H1 (cell line): ENCODE measurements at regions not wholly inside any gene's neighbourhood (a gene's known extent, or its start where the extent isn't known, plus 50 kb on each side); places are given as distances from the start of the nearest gene placed in this dataset.

ENCODE experiments used
- CTCF ChIA-PET: fragments of 300-600 bp; sonication (Branson Sonifier 250); formaldehyde crosslinking; loops from one replicate; lab custom pipeline; 2021; ENCODE audit not compliant: partially characterized antibody; lab: Charles Lee
- POLR2A ChIA-PET: fragments of 300-600 bp; sonication (Branson Sonifier 250); formaldehyde crosslinking; loops from one replicate; lab custom pipeline; 2021; ENCODE audit warnings: inconsistent platforms; ENCODE audit not compliant: partially characterized antibody; lab: Charles Lee
- DNase-seq, 2 experiments: peaks; one replicate each; pipeline versions ENCODE4 v3.0.0 to v3.0.0-alpha.2; 2010 to 2022; ENCODE audit warnings: low spot score in 2 of 2, low read depth in 1 of 2, mixed read lengths in 1 of 2
- FAIRE-seq: peaks from 2 replicates; lab custom pipeline; 2011; peaks lifted over from hg19 to GRCh38; lab: Jason Lieb, UNC
- H2AFZ ChIP-seq: 2 replicates; pipeline ENCODE4 v1.8.1; 2012; ENCODE audit warnings: low read length, inconsistent platforms
- H2AK5ac ChIP-seq: 2 replicates; pipeline ENCODE4 v1.6.1; 2013; ENCODE audit warnings: low read depth, low read length
- H2BK120ac ChIP-seq: replicated peaks from 2 replicates; pipeline ENCODE3; 2013; ENCODE audit warnings: low read depth, low read length, inconsistent platforms
- H2BK12ac ChIP-seq: 2 replicates; pipeline ENCODE4 v1.6.1; 2013; ENCODE audit warnings: low read depth, low read length
- H2BK15ac ChIP-seq: 2 replicates; pipeline ENCODE4 v1.6.1; 2013; ENCODE audit warnings: low read length
- H2BK20ac ChIP-seq: 2 replicates; pipeline ENCODE4 v1.6.1; 2013; ENCODE audit warnings: low read length
- H2BK5ac ChIP-seq: 2 replicates; pipeline ENCODE4 v1.6.1; 2013; ENCODE audit warnings: low read depth, low read length
- H3K14ac ChIP-seq: 2 replicates; pipeline ENCODE4 v1.6.1; 2013; ENCODE audit warnings: inconsistent platforms; ENCODE audit not compliant: insufficient read length
- H3K18ac ChIP-seq: 2 replicates; pipeline ENCODE4 v1.6.1; 2013; ENCODE audit warnings: low read length; ENCODE audit errors: extremely low read depth
- H3K23ac ChIP-seq: 2 replicates; pipeline ENCODE4 v1.6.1; 2013; ENCODE audit warnings: inconsistent platforms; ENCODE audit not compliant: insufficient read length
- H3K23me2 ChIP-seq: 2 replicates; pipeline ENCODE4 v1.6.1; 2013; ENCODE audit warnings: low read depth, low read length
- H3K27ac ChIP-seq: 2 replicates; pipeline ENCODE4 v1.6.1; 2011; ENCODE audit warnings: low read depth, low read length, inconsistent platforms
- H3K27me3 ChIP-seq, 4 experiments: replicated peaks in 1 of 4; 1 replicate in 1 of 4; 2 replicates in 3 of 4; pipeline versions ENCODE4 v1.6.1 to v1.8.1; 2011 to 2013; ENCODE audit warnings: low read length in 3 of 4, mild to moderate bottlenecking in 3 of 4, inconsistent platforms in 2 of 4, mixed read lengths in 2 of 4, moderate library complexity in 1 of 4; ENCODE audit not compliant: control insufficient read depth in 3 of 4, insufficient read depth in 3 of 4; ENCODE audit errors: extremely low read depth in 1 of 4
- H3K36me3 ChIP-seq, 4 experiments: 2 replicates each; pipeline versions ENCODE4 v1.6.1 to v1.8.1; 2011 to 2013; ENCODE audit warnings: mild to moderate bottlenecking in 4 of 4, low read length in 3 of 4, moderate library complexity in 2 of 4, control low read depth in 1 of 4, inconsistent platforms in 1 of 4; ENCODE audit not compliant: insufficient read depth in 4 of 4, control insufficient read depth in 2 of 4
- H3K4ac ChIP-seq: replicated peaks from 2 replicates; pipeline ENCODE3; 2013; ENCODE audit warnings: low read length, low read depth, mixed read lengths, inconsistent platforms; ENCODE audit not compliant: insufficient read length
- H3K4me1 ChIP-seq, 4 experiments: replicated peaks in 1 of 4; 1 replicate in 1 of 4; 2 replicates in 3 of 4; pipeline versions ENCODE4 v1.6.1 to v1.8.1; 2011 to 2013; ENCODE audit warnings: low read length in 3 of 4, inconsistent platforms in 2 of 4, mixed read lengths in 1 of 4; ENCODE audit not compliant: insufficient read depth in 4 of 4, control insufficient read depth in 3 of 4
- H3K4me2 ChIP-seq, 2 experiments: 2 replicates each; pipeline versions ENCODE4 v1.6.1 to v1.8.1; 2011 to 2013; ENCODE audit warnings: low read depth in 2 of 2, low read length in 2 of 2, control low read depth in 1 of 2, inconsistent platforms in 1 of 2, mild to moderate bottlenecking in 1 of 2; ENCODE audit not compliant: insufficient read depth in 1 of 2
- H3K4me3 ChIP-seq, 4 experiments: fragments of 200-600, 300-600 bp in 1 of 4; sonication (generic), shearing (Covaris generic), sonication (Bioruptor Twin) in 1 of 4; 2 replicates each; pipeline versions ENCODE4 v1.5.1 to v1.8.1; 2011 to 2016; ENCODE audit warnings: low read length in 4 of 4, low read depth in 3 of 4, control low read depth in 2 of 4, inconsistent platforms in 2 of 4, mild to moderate bottlenecking in 2 of 4, mixed read lengths in 1 of 4, moderate library complexity in 1 of 4; ENCODE audit not compliant: insufficient read depth in 2 of 4; ENCODE audit errors: extremely low read depth in 1 of 4
- H3K56ac ChIP-seq: replicated peaks from 2 replicates; pipeline ENCODE3; 2013; ENCODE audit warnings: low read depth, mild to moderate bottlenecking, mixed read lengths, low read length, inconsistent platforms; ENCODE audit not compliant: insufficient read length
- H3K79me1 ChIP-seq: 2 replicates; pipeline ENCODE4 v1.6.1; 2013; ENCODE audit warnings: low read depth, low read length, control low read depth
- H3K79me2 ChIP-seq, 2 experiments: 2 replicates each; pipeline versions ENCODE4 v1.6.1 to v1.8.1; 2012 to 2013; ENCODE audit warnings: low read length in 2 of 2, mild to moderate bottlenecking in 2 of 2, inconsistent platforms in 1 of 2; ENCODE audit not compliant: insufficient read depth in 2 of 2, control insufficient read depth in 1 of 2
- H3K9ac ChIP-seq, 4 experiments: replicated peaks in 1 of 4; 1 replicate in 1 of 4; 2 replicates in 3 of 4; pipeline versions ENCODE4 v1.6.1 to v1.8.1; 2011 to 2013; ENCODE audit warnings: low read depth in 3 of 4, low read length in 3 of 4, control low read depth in 2 of 4, mild to moderate bottlenecking in 2 of 4, moderate library complexity in 2 of 4, inconsistent platforms in 1 of 4; ENCODE audit errors: extremely low read depth in 1 of 4
- H3K9me3 ChIP-seq, 2 experiments: 2 replicates each; pipeline versions ENCODE4 v1.6.1 to v1.8.1; 2012 to 2013; ENCODE audit warnings: mild to moderate bottlenecking in 2 of 2, moderate library complexity in 2 of 2, control low read depth in 1 of 2, inconsistent platforms in 1 of 2, low read depth in 1 of 2, low read length in 1 of 2, mixed read lengths in 1 of 2; ENCODE audit not compliant: insufficient read depth in 2 of 2
- H4K20me1 ChIP-seq, 2 experiments: replicated peaks in 1 of 2; 2 replicates each; pipeline versions ENCODE3 to v1.8.1; 2011 to 2013; ENCODE audit warnings: inconsistent platforms in 2 of 2, low read length in 2 of 2, mild to moderate bottlenecking in 1 of 2; ENCODE audit not compliant: insufficient read depth in 2 of 2, control insufficient read depth in 1 of 2
- H4K5ac ChIP-seq: 2 replicates; pipeline ENCODE4 v1.6.1; 2013; ENCODE audit warnings: low read length, low read depth, mixed read lengths, inconsistent platforms; ENCODE audit not compliant: insufficient read length
- H4K8ac ChIP-seq: 2 replicates; pipeline ENCODE4 v1.8.0; 2013; ENCODE audit warnings: mild to moderate bottlenecking, moderate library complexity, low read length, inconsistent platforms; ENCODE audit not compliant: insufficient read depth; ENCODE audit errors: extremely low read depth
- H4K91ac ChIP-seq: replicated peaks from 2 replicates; pipeline ENCODE3; 2013; ENCODE audit warnings: low read length, mixed read lengths, inconsistent platforms; ENCODE audit not compliant: insufficient read length
- HDAC6 ChIP-seq: IDR thresholded peaks from one replicate; pipeline ENCODE4 v1.7.1; 2012; ENCODE audit warnings: low read depth, mild to moderate bottlenecking, inconsistent platforms, low read length, moderate library complexity
- KDM1A ChIP-seq: fragments of 200-600, 300-600 bp; sonication (generic); IDR thresholded peaks from 2 replicates; pipeline ENCODE4 v1.7.1; 2016; ENCODE audit warnings: mild to moderate bottlenecking, low read length, borderline replicate concordance
- SRF ChIP-seq: IDR thresholded peaks from 2 replicates; pipeline ENCODE4 v1.6.1; 2011; ENCODE audit warnings: mild to moderate bottlenecking, low read depth, low read length, moderate library complexity
- TCF12 ChIP-seq: IDR thresholded peaks from 2 replicates; pipeline ENCODE4 v1.6.1; 2011; ENCODE audit warnings: low read depth, mild to moderate bottlenecking, low read length
- WGBS, 2 experiments: shearing (Covaris generic) in 1 of 2; methylation state at CpG; one replicate each; pipeline versions ENCODE4 v1.1.6 to v1.1.7; 2013 to 2015; ENCODE audit warnings: low lambda C conversion rate in 2 of 2, mixed read lengths in 2 of 2, inconsistent platforms in 1 of 2, low coverage in 1 of 2, missing lambda C conversion rate in 1 of 2; ENCODE audit not compliant: insufficient replicate concordance in 2 of 2, insufficient coverage in 1 of 2, insufficient read length in 1 of 2; ENCODE audit errors: extremely low coverage in 1 of 2, missing lambda C conversion rate in 1 of 2; 5-methylcytosine and 5-hydroxymethylcytosine counted together

DNA sequence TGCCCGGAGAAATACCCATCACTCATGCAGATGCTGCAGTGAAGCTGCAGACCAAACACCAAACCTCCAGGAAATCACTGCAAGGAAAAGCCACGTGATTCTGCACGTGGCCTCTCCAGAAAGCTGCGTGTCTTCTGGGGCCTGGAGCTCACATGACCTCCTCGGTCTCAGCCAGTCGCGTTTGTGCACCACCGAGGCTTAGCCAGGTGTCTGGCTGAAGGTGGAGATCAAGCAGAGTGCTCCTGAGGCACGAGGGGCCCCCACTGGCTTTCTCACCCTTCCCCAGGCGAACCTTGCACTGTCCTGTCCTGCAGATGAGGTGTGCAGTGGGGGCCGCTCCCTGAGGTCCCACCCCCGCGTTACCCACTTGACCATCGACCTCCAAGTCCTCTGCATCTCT is 257.3 kb downstream of the RBFOX3 start:
- CTCF ChIA-PET: interaction anchor here (0.6 to 1.0 kb wide), 2 partner anchors 29 to 40 kb away, joined by 3 read pairs; no protein-coding TSS in a partner anchor
- H2BK15ac ChIP-seq: no peak overlapping the region
- no peak for FAIRE-seq
- TF ChIP-seq HDAC6 (no peak), KDM1A (no peak), TCF12 (no peak), SRF (no peak)

More for the DNA sequence above, 257.3 kb downstream of the RBFOX3 start:
- Histone ChIP-seq H4K91ac (no peak overlapping the region), H3K4me2 (no peak overlapping the region), H3K4me1 (no peaks in the 10 kb centered on the region), H3K18ac (no peak overlapping the region), H3K36me3 (no peaks in the 10 kb centered on the region), H3K14ac (no peak overlapping the region), H3K27me3 (no peaks in the 10 kb centered on the region), H2AFZ (no peak overlapping the region), H3K27ac (no peak overlapping the region), H2BK120ac (no peak overlapping the region), H4K5ac (no peak overlapping the region), H4K20me1 (no peaks in the 10 kb centered on the region), H3K79me2 (no peaks in the 10 kb centered on the region), H3K23ac (no peak overlapping the region), H3K23me2 (no peaks in the 10 kb centered on the region), H3K56ac (no peak overlapping the region), H4K8ac (no peak overlapping the region), H2AK5ac (no peak overlapping the region), H2BK5ac (no peak overlapping the region), H3K4ac (no peak overlapping the region), H3K4me3 (no peak overlapping the region), H3K79me1 (no peaks in the 10 kb centered on the region), H2BK20ac (no peak overlapping the region), H3K9ac (no peak overlapping the region), H3K9me3 (no peaks in the 10 kb centered on the region), H2BK12ac (no peak overlapping the region)
- POLR2A ChIA-PET: no interaction called here
- no peak for DNase-seq
- WGBS, 2 experiments: 90% methylated on average over 14 of the region's 14 CpGs; no CpG with 5 or more reads in 1 of the 2 experiments
